ENCODE measurements at regions not wholly inside any gene's neighbourhood (a gene's known extent, or its start where the extent isn't known, plus 50 kb on each side); places are given as distances from the start of the nearest gene placed in this dataset.

DNA sequence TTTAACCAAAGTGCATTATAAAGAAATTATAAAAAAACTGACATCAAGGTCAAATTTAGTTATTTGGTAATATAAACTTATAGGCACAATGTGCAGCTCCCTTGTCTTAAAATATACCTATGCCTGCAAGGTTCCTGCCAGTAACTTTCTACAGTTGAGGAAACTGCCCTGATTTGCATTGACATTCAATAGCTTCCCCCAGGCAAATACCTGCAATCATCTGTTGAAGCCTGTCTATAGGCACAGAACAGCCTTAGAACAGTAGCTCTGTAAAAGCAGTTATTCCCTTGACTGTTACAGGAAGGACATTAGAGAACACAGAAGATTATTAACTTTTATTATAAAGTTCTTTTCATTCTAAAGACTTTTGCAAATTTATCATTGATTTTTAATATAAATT lies 1239.5 kb downstream of the PCDH9 start:
- Histone ChIP-seq H3K27me3 (no peaks in the 10 kb centered on the region), H3K36me3 (replicated peaks in 1 of 2) (no peaks in the 10 kb centered on the region), H3K4me1 (replicated peaks in 1 of 2) (no peaks in the 10 kb centered on the region), H3K27ac (no peak overlapping the region), H3K9me3 (replicated peaks in 1 of 3) (no peaks in the 10 kb centered on the region), H3K4me3 (no peak overlapping the region)
- TF ChIP-seq CTCF (IDR thresholded peaks at IDR 0.05) (no peak), POLR2A (IDR thresholded peaks at IDR 0.05) (no peak)
- intact Hi-C loops (cut with DNase I) = no loop called here
- no peak for DNase-seq

- intact Hi-C loops (cut with DNase I) = no loop called here
- no peak for TF ChIP-seq POLR2A (IDR thresholded peaks at IDR 0.05)
- TF ChIP-seq CTCF (IDR thresholded peaks at IDR 0.05) = no peak
- no peaks in the 10 kb centered on the region for H3K27me3 ChIP-seq
- DNase-seq = no peak
- 89 to 95% (median 91%) methylated on average over 10 of the region's 10 CpGs for WGBS, 4 donors
- H3K9me3 ChIP-seq (replicated peaks in 1 of 3) = no peaks in the 10 kb centered on the region
- no peaks in the 10 kb centered on the region for H3K36me3 ChIP-seq (replicated peaks in 1 of 2)
- no peaks in the 10 kb centered on the region for H3K4me1 ChIP-seq (replicated peaks in 1 of 2)
- H3K27ac ChIP-seq = no peak overlapping the region
- no peak overlapping the region for H3K4me3 ChIP-seq
Observed at GRCh38 chr13:65985612-65986011, 1244.5 kb downstream of the PCDH9 start.

DNA sequence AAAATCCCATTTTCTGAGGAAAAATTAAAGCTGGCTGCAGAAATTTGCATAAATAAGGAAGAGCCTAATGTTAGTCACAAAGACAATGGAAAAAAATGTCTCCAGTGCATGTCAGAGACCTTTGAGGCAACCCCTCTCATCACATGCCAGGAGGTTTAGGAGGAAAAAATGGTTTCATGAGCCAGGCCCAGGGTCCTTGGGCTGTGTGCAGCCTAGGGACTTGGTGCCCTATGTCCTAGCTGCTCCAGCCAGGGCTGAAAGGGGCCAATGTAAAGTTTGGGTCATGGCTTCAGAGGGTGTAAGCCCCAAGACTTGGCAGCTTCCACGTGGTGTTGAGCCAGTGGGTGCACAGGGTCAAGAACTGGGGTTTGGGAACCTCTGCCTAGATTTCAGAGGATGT lies 1252.6 kb downstream of the PCDH9 start:
- TF ChIP-seq CTCF (IDR thresholded peaks at IDR 0.05) (no peak), POLR2A (IDR thresholded peaks at IDR 0.05) (no peak)
- no peak for DNase-seq
- WGBS, 4 donors = 56 to 73% (median 59%) methylated on average over 1 of the region's 1 CpG
- no peak overlapping the region for H3K27ac ChIP-seq
- H3K27me3 ChIP-seq = no peaks in the 10 kb centered on the region
- H3K4me1 ChIP-seq (replicated peaks in 1 of 2) = no peaks in the 10 kb centered on the region
- H3K9me3 ChIP-seq (replicated peaks in 1 of 3) = no peaks in the 10 kb centered on the region
- H3K4me3 ChIP-seq = no peak overlapping the region
- intact Hi-C loops (cut with DNase I) = no loop called here
- no peaks in the 10 kb centered on the region for H3K36me3 ChIP-seq (replicated peaks in 1 of 2)

GRCh38 chr13:65971541-65971940 lies 1258.6 kb downstream of the PCDH9 start:
- Histone ChIP-seq H3K27me3 (no peaks in the 10 kb centered on the region), H3K4me3 (no peak overlapping the region), H3K27ac (no peak overlapping the region), H3K36me3 (replicated peaks in 1 of 2) (no peaks in the 10 kb centered on the region), H3K9me3 (replicated peaks in 1 of 3) (no peaks in the 10 kb centered on the region), H3K4me1 (replicated peaks in 1 of 2) (no peaks in the 10 kb centered on the region)
- DNase-seq = no peak
- WGBS, 4 donors = 62 to 73% (median 68%) methylated on average over 3 of the region's 3 CpGs
- intact Hi-C loops (cut with DNase I) = no loop called here
- TF ChIP-seq CTCF (IDR thresholded peaks at IDR 0.05) (no peak), POLR2A (IDR thresholded peaks at IDR 0.05) (no peak)
